NT2/D1 (cell line): ENCODE measurements at regions not wholly inside any gene's neighbourhood (a gene's known extent, or its start where the extent isn't known, plus 50 kb on each side); places are given as distances from the start of the nearest gene placed in this dataset.

ENCODE experiments used
- SUZ12 ChIP-seq: IDR thresholded peaks from 2 replicates; pipeline ENCODE4 v1.6.1; 2011; ENCODE audit not compliant: insufficient read length, insufficient read depth; ENCODE audit errors: extremely low read depth
- YY1 ChIP-seq: IDR thresholded peaks from 2 replicates; pipeline ENCODE4 v1.6.1; 2011; ENCODE audit not compliant: insufficient read length, insufficient read depth
- ZNF274 ChIP-seq: IDR thresholded peaks from 2 replicates; pipeline ENCODE4 v1.6.1; 2011; ENCODE audit warnings: mild to moderate bottlenecking, low read depth, low read length

GRCh38 chr13:82560889-82561288, 1321.4 kb downstream of the SLITRK1 start:
- TF ChIP-seq SUZ12 (no peak), YY1 (no peak), ZNF274 (no peak)
